Body of pancreas (tissue), 4 donors: ENCODE measurements at regions not wholly inside any gene's neighbourhood (a gene's known extent, or its start where the extent isn't known, plus 50 kb on each side); places are given as distances from the start of the nearest gene placed in this dataset.

ENCODE experiments used
- POLR2A ChIP-seq, 3 donors: fragments of 450-650 bp; IDR thresholded peaks; one replicate each; pipeline ENCODE4 v1.6.1; 2016; ENCODE audit warnings: antibody characterized with exemption in 3 of 3, mild to moderate bottlenecking in 2 of 3
- TF ChIP-seq, protein P1 (sequence below), 7 experiments: fragments of 450-650 bp in 4 of 7; fragments of 200-600 bp in 3 of 7; sonication (generic) in 3 of 7; IDR thresholded peaks; one replicate each; pipeline ENCODE4 v1.5.1; 2016 to 2019; ENCODE audit warnings: antibody characterized with exemption in 7 of 7

DNA sequence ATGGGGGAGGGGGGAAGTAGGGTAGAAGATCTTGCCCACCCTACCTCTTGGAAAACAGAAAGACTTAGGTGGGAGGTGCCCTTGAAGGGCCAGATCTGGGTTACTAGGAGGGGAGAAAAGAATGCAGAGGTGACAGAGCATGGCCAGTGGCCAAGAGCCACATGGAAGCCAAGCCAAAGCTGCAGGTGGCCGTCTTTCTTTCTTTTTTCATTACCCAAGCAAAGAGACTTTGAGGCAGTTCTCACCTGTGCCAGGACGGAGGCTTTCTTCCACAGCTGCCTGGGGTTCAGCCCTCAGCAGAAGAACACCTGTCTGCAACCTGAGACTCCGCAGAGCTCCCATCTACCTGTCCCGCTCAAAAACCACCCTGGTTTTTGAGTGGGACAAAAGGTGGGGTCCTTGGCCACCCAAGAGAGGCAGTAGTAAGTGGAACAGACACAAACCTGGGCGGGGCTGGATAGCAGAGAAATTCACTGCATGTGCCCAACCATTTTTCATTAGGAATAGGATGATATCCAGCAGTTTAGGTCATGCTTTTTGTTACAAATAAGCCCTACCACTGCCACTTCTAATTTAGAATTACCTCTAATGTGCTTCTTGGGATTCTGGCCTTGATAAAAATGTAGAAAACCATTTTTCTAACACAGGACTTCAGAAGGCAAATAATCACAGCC, 116.5 kb downstream of the DYRK2 start:
- TF ChIP-seq, protein P1, sequence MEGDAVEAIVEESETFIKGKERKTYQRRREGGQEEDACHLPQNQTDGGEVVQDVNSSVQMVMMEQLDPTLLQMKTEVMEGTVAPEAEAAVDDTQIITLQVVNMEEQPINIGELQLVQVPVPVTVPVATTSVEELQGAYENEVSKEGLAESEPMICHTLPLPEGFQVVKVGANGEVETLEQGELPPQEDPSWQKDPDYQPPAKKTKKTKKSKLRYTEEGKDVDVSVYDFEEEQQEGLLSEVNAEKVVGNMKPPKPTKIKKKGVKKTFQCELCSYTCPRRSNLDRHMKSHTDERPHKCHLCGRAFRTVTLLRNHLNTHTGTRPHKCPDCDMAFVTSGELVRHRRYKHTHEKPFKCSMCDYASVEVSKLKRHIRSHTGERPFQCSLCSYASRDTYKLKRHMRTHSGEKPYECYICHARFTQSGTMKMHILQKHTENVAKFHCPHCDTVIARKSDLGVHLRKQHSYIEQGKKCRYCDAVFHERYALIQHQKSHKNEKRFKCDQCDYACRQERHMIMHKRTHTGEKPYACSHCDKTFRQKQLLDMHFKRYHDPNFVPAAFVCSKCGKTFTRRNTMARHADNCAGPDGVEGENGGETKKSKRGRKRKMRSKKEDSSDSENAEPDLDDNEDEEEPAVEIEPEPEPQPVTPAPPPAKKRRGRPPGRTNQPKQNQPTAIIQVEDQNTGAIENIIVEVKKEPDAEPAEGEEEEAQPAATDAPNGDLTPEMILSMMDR (IDR thresholded peaks at IDR 0.05), result no peak
- TF ChIP-seq POLR2A (IDR thresholded peaks at IDR 0.05), result no peak
